Activated CD8-positive, alpha-beta T cell treated with anti-CD3 and anti-CD28 coated beads, Interleukin-2, amount 10 ng/mL, durations not matched to agents 7 days and 5 days (primary cell): ENCODE measurements at regions not wholly inside any gene's neighbourhood (a gene's known extent, or its start where the extent isn't known, plus 50 kb on each side); places are given as distances from the start of the nearest gene placed in this dataset.

Source experiments
- ATAC-seq: fragments of 150-1000 bp; cut with Tn5 transposase; one replicate; pipeline ENCODE4 v1.10.0; 2021; ENCODE audit warnings: moderate library complexity
- CTCF ChIA-PET: fragments of 350-600 bp; sonication (Branson Sonifier 250); formaldehyde crosslinking; loops from one replicate; lab custom pipeline; 2021; ENCODE audit warnings: antibody characterized with exemption; lab: Charles Lee
- POLR2A ChIA-PET: fragments of 350-600 bp; sonication (Branson Sonifier 250); formaldehyde crosslinking; loops from one replicate; lab custom pipeline; 2021; ENCODE audit warnings: antibody characterized with exemption; lab: Charles Lee
- DNase-seq: peaks from one replicate; pipeline ENCODE4 v3.0.0-alpha.2; 2020
- H3K27ac Mint-ChIP-seq: one replicate; pipeline ENCODE4 v1.8.0; 2021; ENCODE audit warnings: mild to moderate bottlenecking, mixed read lengths
- H3K27me3 Mint-ChIP-seq: one replicate; pipeline ENCODE4 v1.8.0; 2021; ENCODE audit warnings: low read depth, mixed read lengths
- H3K36me3 Mint-ChIP-seq: one replicate; pipeline ENCODE4 v1.8.0; 2021; ENCODE audit warnings: low read depth, mixed read lengths
- H3K4me1 Mint-ChIP-seq: one replicate; pipeline ENCODE4 v1.8.0; 2021; ENCODE audit warnings: low read depth, mixed read lengths
- H3K4me3 Mint-ChIP-seq: one replicate; pipeline ENCODE4 v1.8.0; 2021; ENCODE audit warnings: mild to moderate bottlenecking, mixed read lengths
- H3K9me3 Mint-ChIP-seq: one replicate; pipeline ENCODE4 v1.8.0; 2022; ENCODE audit warnings: mixed read lengths; ENCODE audit not compliant: insufficient read depth

- ATAC-seq (no peak), DNase-seq (no peak)
- CTCF ChIA-PET, result interaction anchor here (0.9 to 1.2 kb wide), 2 partner anchors 28 to 31 kb away, joined by 3 to 5 read pairs; no protein-coding TSS in a partner anchor
- POLR2A ChIA-PET, result no interaction called here
- no peak overlapping the region for H3K4me3 Mint-ChIP-seq
- no peak overlapping the region for H3K27ac Mint-ChIP-seq
- H3K27me3 Mint-ChIP-seq, result no peaks in the 10 kb centered on the region
- H3K4me1 Mint-ChIP-seq, result no peaks in the 10 kb centered on the region
- H3K36me3 Mint-ChIP-seq, result no peaks in the 10 kb centered on the region
- H3K9me3 Mint-ChIP-seq, result no peaks in the 10 kb centered on the region
Observed at GRCh38 chr15:62711691-62712454, 330.7 kb upstream of the TPM1 start.

DNA sequence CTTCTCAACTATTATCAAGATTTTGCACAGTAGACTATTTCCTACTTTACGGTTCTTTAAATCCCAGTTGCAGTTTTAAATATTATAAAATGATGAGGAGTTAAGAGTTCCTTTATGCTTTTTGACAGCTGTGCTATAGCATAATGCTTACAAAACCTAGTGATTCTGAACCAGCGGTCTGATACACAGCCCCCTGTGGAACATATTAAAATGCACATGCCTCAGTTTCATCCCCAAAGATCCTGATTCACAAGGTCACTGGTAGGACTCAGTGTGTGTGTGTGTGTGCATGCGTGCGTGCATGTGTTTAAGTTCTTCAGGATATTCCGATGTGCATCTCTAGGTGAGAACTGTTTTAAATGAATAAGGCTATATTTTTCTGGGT is 330.1 kb upstream of the TPM1 start:
- ATAC-seq, result no peak
- no peak overlapping the region for H3K4me3 Mint-ChIP-seq

DNA sequence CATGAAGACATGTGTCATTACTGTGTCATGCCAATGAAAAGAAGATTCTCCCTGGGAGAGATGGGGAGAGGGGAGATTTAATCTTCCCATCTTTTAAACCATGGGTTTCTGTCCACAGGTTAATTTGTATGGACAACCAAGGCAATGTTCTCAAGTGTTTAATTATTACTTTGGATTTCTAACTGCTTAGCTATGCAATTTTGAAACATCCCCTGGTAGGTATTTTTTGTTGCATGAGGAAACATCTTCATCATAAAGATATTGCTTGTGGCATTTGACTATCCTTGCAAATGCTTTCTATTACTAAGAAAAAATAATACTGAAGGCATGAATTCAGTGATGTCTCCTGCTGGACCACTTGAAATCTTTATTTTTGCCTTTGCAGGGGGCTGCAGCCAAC is 326.6 kb upstream of the TPM1 start:
- Mint-ChIP-seq H3K36me3 (no peaks in the 10 kb centered on the region), H3K27me3 (no peaks in the 10 kb centered on the region), H3K27ac (no peak overlapping the region), H3K9me3 (no peaks in the 10 kb centered on the region), H3K4me3 (no peak overlapping the region), H3K4me1 (no peaks in the 10 kb centered on the region)
- no peak for DNase-seq
- no peak for ATAC-seq
- ChIA-PET POLR2A (no interaction called here), CTCF (no interaction called here)

More for the DNA sequence above, 330.1 kb upstream of the TPM1 start:
- Mint-ChIP-seq H3K27ac (no peak overlapping the region), H3K27me3 (no peaks in the 10 kb centered on the region), H3K9me3 (no peaks in the 10 kb centered on the region), H3K36me3 (no peaks in the 10 kb centered on the region), H3K4me1 (no peaks in the 10 kb centered on the region)
- DNase-seq, result no peak
- CTCF ChIA-PET, result interaction anchor here (0.9 to 1.2 kb wide), 2 partner anchors 27 to 30 kb away, joined by 3 to 5 read pairs; no protein-coding TSS in a partner anchor
- POLR2A ChIA-PET, result no interaction called here

- Mint-ChIP-seq H3K4me1 (no peaks in the 10 kb centered on the region), H3K36me3 (no peaks in the 10 kb centered on the region), H3K9me3 (no peaks in the 10 kb centered on the region), H3K4me3 (no peak overlapping the region), H3K27ac (no peak overlapping the region), H3K27me3 (no peaks in the 10 kb centered on the region)
- no peak for ATAC-seq
- ChIA-PET POLR2A (no interaction called here), CTCF (no interaction called here)
- no peak for DNase-seq
Observed at GRCh38 chr15:62717496-62717895, 325.1 kb upstream of the TPM1 start.

GRCh38 chr15:62719316-62719715 is 323.2 kb upstream of the TPM1 start:
- H3K36me3 Mint-ChIP-seq, result no peaks in the 10 kb centered on the region
- no peak overlapping the region for H3K4me3 Mint-ChIP-seq
- no peak overlapping the region for H3K27ac Mint-ChIP-seq
- ChIA-PET CTCF (no interaction called here), POLR2A (no interaction called here)
- H3K27me3 Mint-ChIP-seq, result no peaks in the 10 kb centered on the region
- DNase-seq (no peak), ATAC-seq (no peak)
- no peaks in the 10 kb centered on the region for H3K4me1 Mint-ChIP-seq
- no peaks in the 10 kb centered on the region for H3K9me3 Mint-ChIP-seq

DNA sequence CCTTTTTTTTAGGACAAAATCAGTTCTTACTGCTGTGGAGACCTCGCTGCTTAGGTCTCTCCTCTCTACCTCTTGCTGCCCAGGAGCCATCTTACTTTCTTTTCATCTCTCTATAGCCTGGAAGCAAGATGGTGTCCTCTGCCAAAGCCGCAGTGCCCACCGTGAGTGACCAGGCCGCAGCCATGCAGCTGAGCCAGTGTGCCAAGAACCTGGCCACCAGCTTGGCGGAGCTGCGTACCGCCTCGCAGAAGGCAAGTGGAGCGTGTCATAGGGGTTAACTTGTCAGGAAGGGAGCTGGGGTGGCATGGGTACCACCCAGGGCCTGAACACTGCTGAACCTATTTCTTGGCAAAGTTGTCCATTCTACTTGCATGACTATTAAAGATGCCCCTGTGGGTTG is 320.3 kb upstream of the TPM1 start:
- Mint-ChIP-seq H3K27ac (no peak overlapping the region), H3K27me3 (no peaks in the 10 kb centered on the region), H3K4me1 (no peaks in the 10 kb centered on the region), H3K36me3 (no peaks in the 10 kb centered on the region), H3K4me3 (no peak overlapping the region), H3K9me3 (no peaks in the 10 kb centered on the region)
- ChIA-PET POLR2A (no interaction called here), CTCF (interaction anchor here (3.0 kb wide), 1 partner anchor 20 kb away, joined by 12 read pairs; no protein-coding TSS in a partner anchor)
- DNase-seq, result no peak
- ATAC-seq, result no peak

DNA sequence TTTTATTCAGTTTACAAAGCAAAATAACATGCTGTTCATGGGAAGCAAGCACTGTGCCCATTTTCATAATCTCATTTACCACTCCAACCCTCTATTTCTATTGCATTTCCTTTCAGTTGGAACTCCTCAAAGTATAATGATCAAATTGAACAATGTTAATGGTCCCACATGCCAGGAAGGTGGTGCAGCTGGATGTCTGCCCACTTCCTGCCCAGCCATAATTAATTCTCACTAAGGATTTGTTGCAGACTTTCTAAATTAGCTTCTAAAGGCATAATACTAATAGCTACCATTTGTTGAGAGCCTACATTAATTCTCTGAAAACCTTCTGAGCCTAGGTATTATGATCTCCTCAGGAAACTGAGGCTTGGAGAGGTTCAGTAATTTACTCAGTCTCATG is 316.1 kb upstream of the TPM1 start:
- H3K27ac Mint-ChIP-seq, result no peak overlapping the region
- no peaks in the 10 kb centered on the region for H3K36me3 Mint-ChIP-seq
- H3K4me1 Mint-ChIP-seq, result no peaks in the 10 kb centered on the region
- DNase-seq, result no peak
- no peak for ATAC-seq
- H3K9me3 Mint-ChIP-seq, result no peaks in the 10 kb centered on the region
- ChIA-PET POLR2A (no interaction called here), CTCF (interaction anchor here (2.1 kb wide), 1 partner anchor 16 kb away, joined by 9 read pairs; no protein-coding TSS in a partner anchor)
- H3K4me3 Mint-ChIP-seq, result no peak overlapping the region
- H3K27me3 Mint-ChIP-seq, result peaks cover 6% of the 10 kb centered on the region

- Mint-ChIP-seq H3K27ac (no peak overlapping the region), H3K9me3 (no peaks in the 10 kb centered on the region), H3K27me3 (peaks cover 7% of the 10 kb centered on the region), H3K4me3 (no peak overlapping the region), H3K4me1 (no peaks in the 10 kb centered on the region), H3K36me3 (no peaks in the 10 kb centered on the region)
- POLR2A ChIA-PET, result no interaction called here
- CTCF ChIA-PET, result interaction anchor here (1.2 to 2.1 kb wide), 2 partner anchors 15 to 321 kb away, joined by 3 to 9 read pairs; no protein-coding TSS in a partner anchor
- DNase-seq (no peak), ATAC-seq (no peak)
Observed at GRCh38 chr15:62727501-62727900, 315.0 kb upstream of the TPM1 start.

DNA sequence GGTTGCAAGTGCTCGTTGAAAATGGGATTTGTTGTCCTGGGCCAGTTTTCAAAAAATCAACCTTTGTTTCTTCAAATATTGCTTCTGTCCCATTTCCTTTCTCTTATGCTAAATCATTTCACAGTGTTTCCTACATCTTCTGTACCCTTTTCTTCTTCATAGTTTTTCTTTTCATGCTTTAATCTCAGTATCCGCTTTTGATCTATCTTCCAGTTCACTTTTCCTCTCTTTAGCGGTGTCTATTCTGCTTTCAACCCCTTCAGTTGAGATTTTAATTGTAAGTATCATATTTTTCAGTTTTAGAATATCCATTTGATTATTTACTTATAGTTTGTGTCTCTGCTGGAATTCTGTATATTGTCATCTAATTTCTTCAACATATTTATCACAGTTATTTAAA is 311.7 kb upstream of the TPM1 start:
- no peak for ATAC-seq
- Mint-ChIP-seq H3K4me3 (no peak overlapping the region), H3K9me3 (no peaks in the 10 kb centered on the region), H3K4me1 (no peaks in the 10 kb centered on the region), H3K27ac (no peak overlapping the region), H3K36me3 (no peaks in the 10 kb centered on the region), H3K27me3 (peaks cover 11% of the 10 kb centered on the region)
- CTCF ChIA-PET, result interaction anchor here (1.4 kb wide), 1 partner anchor 9 kb away, joined by 3 read pairs; no protein-coding TSS in a partner anchor
- DNase-seq, result no peak
- POLR2A ChIA-PET, result no interaction called here

DNA sequence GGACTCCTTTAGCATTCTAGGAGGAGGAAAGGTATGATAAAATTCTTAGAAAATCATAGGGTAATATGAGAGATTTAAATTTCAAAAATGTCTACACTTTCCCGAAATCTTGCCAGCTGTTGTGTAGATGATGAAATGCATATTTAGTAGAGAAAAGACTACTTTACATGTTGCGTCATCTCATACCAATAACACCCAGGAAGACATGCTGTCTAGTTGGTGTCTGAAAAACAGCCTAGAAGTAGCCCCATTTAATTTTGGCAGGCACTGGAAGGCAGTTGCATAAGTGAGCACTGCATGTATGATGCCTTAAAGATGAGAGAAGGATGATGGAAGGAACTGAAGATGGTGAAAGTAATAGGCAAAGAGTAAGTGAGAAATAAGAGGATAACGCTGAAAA is 310.5 kb upstream of the TPM1 start:
- ATAC-seq (no peak), DNase-seq (no peak)
- Mint-ChIP-seq H3K4me1 (no peaks in the 10 kb centered on the region), H3K27ac (no peak overlapping the region), H3K9me3 (no peaks in the 10 kb centered on the region), H3K27me3 (peaks cover 11% of the 10 kb centered on the region), H3K4me3 (no peak overlapping the region), H3K36me3 (no peaks in the 10 kb centered on the region)
- CTCF ChIA-PET, result interaction anchor here (2.5 kb wide), 1 partner anchor 10 kb away, joined by 12 read pairs; no protein-coding TSS in a partner anchor
- POLR2A ChIA-PET, result no interaction called here

- DNase-seq, result no peak
- peaks cover 9% of the 10 kb centered on the region for H3K27me3 Mint-ChIP-seq
- ATAC-seq, result no peak
- no peak overlapping the region for H3K27ac Mint-ChIP-seq
- no peak overlapping the region for H3K4me3 Mint-ChIP-seq
- H3K36me3 Mint-ChIP-seq, result no peaks in the 10 kb centered on the region
- POLR2A ChIA-PET, result no interaction called here
- no peaks in the 10 kb centered on the region for H3K4me1 Mint-ChIP-seq
- CTCF ChIA-PET, result interaction anchor here (0.9 to 1.4 kb wide), 2 partner anchors 8 to 11 kb away, joined by 3 to 7 read pairs; no protein-coding TSS in a partner anchor
- no peaks in the 10 kb centered on the region for H3K9me3 Mint-ChIP-seq
Observed at GRCh38 chr15:62734706-62735105, 307.8 kb upstream of the TPM1 start.

- ATAC-seq, result no peak
- Mint-ChIP-seq H3K36me3 (no peaks in the 10 kb centered on the region), H3K27ac (no peak overlapping the region), H3K4me1 (no peaks in the 10 kb centered on the region), H3K4me3 (no peak overlapping the region), H3K9me3 (no peaks in the 10 kb centered on the region), H3K27me3 (peaks cover 5% of the 10 kb centered on the region)
- CTCF ChIA-PET, result no interaction called here
- POLR2A ChIA-PET, result no interaction called here
- DNase-seq, result no peak
Observed at GRCh38 chr15:62736756-62737155, 305.8 kb upstream of the TPM1 start.
